Neutrophil (primary cell): ENCODE measurements at regions not wholly inside any gene's neighbourhood (a gene's known extent, or its start where the extent isn't known, plus 50 kb on each side); places are given as distances from the start of the nearest gene placed in this dataset.

Experiments
- H3K27ac ChIP-seq: fragments of 200-600 bp; sonication (generic); 2 replicates; pipeline ENCODE4 v1.5.1; 2016; ENCODE audit warnings: mild to moderate bottlenecking, moderate library complexity
- H3K27me3 ChIP-seq: fragments of 200-600 bp; sonication (generic); 2 replicates; pipeline ENCODE4 v1.6.0; 2016; ENCODE audit warnings: mild to moderate bottlenecking
- H3K36me3 ChIP-seq: fragments of 200-600 bp; sonication (generic); 2 replicates; pipeline ENCODE4 v1.5.1; 2017
- H3K4me1 ChIP-seq, 2 experiments: fragments of 200-600 bp in 1 of 2; sonication (generic) in 1 of 2; 1 replicate in 1 of 2; 2 replicates in 1 of 2; pipeline versions ENCODE4 v1.5.1 to v1.6.1; 2013 to 2016; ENCODE audit warnings: low read depth in 1 of 2, low read length in 1 of 2, mild to moderate bottlenecking in 1 of 2, moderate library complexity in 1 of 2; ENCODE audit not compliant: control insufficient read depth in 1 of 2, insufficient read depth in 1 of 2
- H3K4me3 ChIP-seq, 2 experiments: fragments of 200-600 bp in 1 of 2; sonication (generic) in 1 of 2; 1 replicate in 1 of 2; 2 replicates in 1 of 2; pipeline ENCODE4 v1.5.1; 2013 to 2016; ENCODE audit warnings: low read depth in 1 of 2, low read length in 1 of 2, mild to moderate bottlenecking in 1 of 2, moderate library complexity in 1 of 2
- H3K9me3 ChIP-seq: fragments of 200-600 bp; sonication (generic); 2 replicates; pipeline ENCODE4 v1.5.1; 2016
- TF ChIP-seq, protein P1 (sequence below): fragments of 200-600 bp; sonication (generic); IDR thresholded peaks from 2 replicates; pipeline ENCODE4 v1.5.1; 2016; ENCODE audit warnings: antibody characterized with exemption

- H3K9me3 ChIP-seq: no peaks in the 10 kb centered on the region
- no peak overlapping the region for H3K27ac ChIP-seq
- H3K27me3 ChIP-seq: no peaks in the 10 kb centered on the region
- TF ChIP-seq, protein P1, sequence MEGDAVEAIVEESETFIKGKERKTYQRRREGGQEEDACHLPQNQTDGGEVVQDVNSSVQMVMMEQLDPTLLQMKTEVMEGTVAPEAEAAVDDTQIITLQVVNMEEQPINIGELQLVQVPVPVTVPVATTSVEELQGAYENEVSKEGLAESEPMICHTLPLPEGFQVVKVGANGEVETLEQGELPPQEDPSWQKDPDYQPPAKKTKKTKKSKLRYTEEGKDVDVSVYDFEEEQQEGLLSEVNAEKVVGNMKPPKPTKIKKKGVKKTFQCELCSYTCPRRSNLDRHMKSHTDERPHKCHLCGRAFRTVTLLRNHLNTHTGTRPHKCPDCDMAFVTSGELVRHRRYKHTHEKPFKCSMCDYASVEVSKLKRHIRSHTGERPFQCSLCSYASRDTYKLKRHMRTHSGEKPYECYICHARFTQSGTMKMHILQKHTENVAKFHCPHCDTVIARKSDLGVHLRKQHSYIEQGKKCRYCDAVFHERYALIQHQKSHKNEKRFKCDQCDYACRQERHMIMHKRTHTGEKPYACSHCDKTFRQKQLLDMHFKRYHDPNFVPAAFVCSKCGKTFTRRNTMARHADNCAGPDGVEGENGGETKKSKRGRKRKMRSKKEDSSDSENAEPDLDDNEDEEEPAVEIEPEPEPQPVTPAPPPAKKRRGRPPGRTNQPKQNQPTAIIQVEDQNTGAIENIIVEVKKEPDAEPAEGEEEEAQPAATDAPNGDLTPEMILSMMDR: no peak
- no peak overlapping the region for H3K4me3 ChIP-seq
- no peaks in the 10 kb centered on the region for H3K36me3 ChIP-seq
- no peaks in the 10 kb centered on the region for H3K4me1 ChIP-seq
Observed at GRCh38 chr4:41399231-41399630, 138.7 kb upstream of the LIMCH1 start.

- Histone ChIP-seq H3K27ac (no peak overlapping the region), H3K27me3 (no peaks in the 10 kb centered on the region), H3K36me3 (no peaks in the 10 kb centered on the region), H3K9me3 (no peaks in the 10 kb centered on the region), H3K4me3 (no peak overlapping the region), H3K4me1 (no peaks in the 10 kb centered on the region)
- TF ChIP-seq, protein P1: no peak
Observed at GRCh38 chr4:41400296-41400695, 137.7 kb upstream of the LIMCH1 start.

- H3K27ac ChIP-seq: no peak overlapping the region
- no peaks in the 10 kb centered on the region for H3K27me3 ChIP-seq
- no peaks in the 10 kb centered on the region for H3K4me1 ChIP-seq
- H3K36me3 ChIP-seq: no peaks in the 10 kb centered on the region
- no peak overlapping the region for H3K4me3 ChIP-seq
- no peaks in the 10 kb centered on the region for H3K9me3 ChIP-seq
- TF ChIP-seq, protein P1: no peak
Observed at GRCh38 chr4:41405464-41406112, 132.4 kb upstream of the LIMCH1 start.

DNA sequence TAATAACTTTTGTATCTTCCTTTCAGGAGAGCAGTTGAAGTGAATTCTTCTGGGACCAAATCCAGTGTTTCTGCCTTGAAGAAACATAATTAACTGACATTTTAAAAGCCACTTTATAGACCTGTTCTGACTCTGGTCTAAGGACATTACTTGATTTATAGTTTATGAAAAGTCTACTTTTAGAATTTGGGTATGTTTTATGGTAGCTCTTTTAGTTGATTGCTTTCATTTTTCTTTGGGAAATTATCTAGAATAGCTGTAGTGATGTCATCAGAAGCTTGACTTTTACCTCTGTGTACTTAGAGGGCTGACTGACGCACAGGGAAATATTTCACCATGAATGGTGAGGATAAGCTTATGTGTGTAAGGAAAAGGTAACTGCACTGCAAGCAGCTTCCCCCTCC lies 131.8 kb upstream of the LIMCH1 start:
- H3K4me1 ChIP-seq: no peaks in the 10 kb centered on the region
- H3K27ac ChIP-seq: no peak overlapping the region
- H3K27me3 ChIP-seq: no peaks in the 10 kb centered on the region
- no peak overlapping the region for H3K4me3 ChIP-seq
- H3K9me3 ChIP-seq: no peaks in the 10 kb centered on the region
- H3K36me3 ChIP-seq: no peaks in the 10 kb centered on the region
- TF ChIP-seq, protein P1: no peak

DNA sequence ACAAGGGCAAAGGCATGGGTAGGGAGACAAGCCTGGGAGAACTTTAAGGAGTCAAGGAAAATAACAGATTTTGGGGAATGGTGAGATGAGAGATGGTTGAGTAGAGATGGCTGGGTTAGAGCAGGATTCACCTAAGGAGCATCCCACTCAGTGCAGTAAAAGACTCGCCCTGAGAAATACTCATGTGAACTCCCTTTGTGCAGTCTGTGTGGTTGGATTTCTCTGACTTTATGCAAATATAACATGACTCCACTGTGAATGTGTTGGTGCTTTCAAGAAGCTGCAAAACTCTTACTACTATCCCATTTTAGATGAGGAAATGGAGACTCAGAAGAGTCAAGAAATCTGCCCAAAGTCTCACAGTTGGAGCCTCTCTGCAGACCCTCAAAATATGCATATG lies 129.8 kb upstream of the LIMCH1 start:
- Histone ChIP-seq H3K27me3 (peaks cover 13% of the 10 kb centered on the region), H3K4me1 (no peaks in the 10 kb centered on the region), H3K36me3 (no peaks in the 10 kb centered on the region), H3K4me3 (no peak overlapping the region), H3K9me3 (no peaks in the 10 kb centered on the region), H3K27ac (no peak overlapping the region)
- TF ChIP-seq, protein P1: no peak
